IPS-NIHi7 (cell line): ENCODE measurements at regions not wholly inside any gene's neighbourhood (a gene's known extent, or its start where the extent isn't known, plus 50 kb on each side); places are given as distances from the start of the nearest gene placed in this dataset.
"Not testable (repeated sequence)": the region's sequence is repeated elsewhere in the genome, so short reads cannot be mapped to it uniquely, and the experiment has no call there.

Experiments used
- DNase-seq: peaks from one replicate; pipeline ENCODE4 v3.0.0; 2012; ENCODE audit warnings: mixed read lengths; ENCODE audit errors: extremely low spot score

GRCh38 chrX:124238268-124238667, 94.2 kb upstream of the TEX13D start:
- no peak for DNase-seq

GRCh38 chrX:124239324-124239723, 93.1 kb upstream of the TEX13D start:
- no peak for DNase-seq

- no peak for DNase-seq
These were observed 92.5 kb upstream of the TEX13D start for GRCh38 chrX:124239911-124240310.

GRCh38 chrX:124240422-124240821, 92.0 kb upstream of the TEX13D start:
- no peak for DNase-seq

GRCh38 chrX:124242131-124242530, 90.3 kb upstream of the TEX13D start:
- DNase-seq, result no peak

GRCh38 chrX:124249345-124249744, 83.1 kb upstream of the TEX13D start:
- no peak for DNase-seq

GRCh38 chrX:124250835-124251437, 81.5 kb upstream of the TEX13D start:
- DNase-seq, result no peak

- DNase-seq, result no peak
These were observed 77.8 kb upstream of the TEX13D start for GRCh38 chrX:124254611-124255010.

GRCh38 chrX:124256216-124256615, 76.2 kb upstream of the TEX13D start:
- no peak for DNase-seq

GRCh38 chrX:124256629-124257380, 75.7 kb upstream of the TEX13D start:
- DNase-seq, result no peak

GRCh38 chrX:124257924-124258702, 74.3 kb upstream of the TEX13D start:
- DNase-seq, result no peak

GRCh38 chrX:124260845-124261244, 71.6 kb upstream of the TEX13D start:
- no peak for DNase-seq

- no peak for DNase-seq
These were observed 68.7 kb upstream of the TEX13D start for GRCh38 chrX:124263743-124264142.

GRCh38 chrX:124268099-124268498, 64.4 kb upstream of the TEX13D start:
- no peak for DNase-seq

- no peak for DNase-seq
These were observed 62.6 kb upstream of the TEX13D start for GRCh38 chrX:124269881-124270280.

GRCh38 chrX:124271599-124271998, 60.9 kb upstream of the TEX13D start:
- not testable (repeated sequence) for DNase-seq

- DNase-seq, result no peak
These were observed 60.0 kb upstream of the TEX13D start for GRCh38 chrX:124272370-124272982.

- DNase-seq, result peak; percentile 19
These were observed 57.9 kb upstream of the TEX13D start for GRCh38 chrX:124274438-124275181.

- DNase-seq, result no peak
These were observed 57.1 kb upstream of the TEX13D start for GRCh38 chrX:124275182-124275894.

- DNase-seq, result no peak
These were observed 52.1 kb upstream of the TEX13D start for GRCh38 chrX:124280294-124280902.
